Stimulated activated naive B cell treated with anti-CD40 and anti-IgM and Interleukin-4, amounts not matched to agents 10 μg/mL and 1 μg/mL and 100 μg/mL, for 72 hours (primary cell): ENCODE measurements at regions not wholly inside any gene's neighbourhood (a gene's known extent, or its start where the extent isn't known, plus 50 kb on each side); places are given as distances from the start of the nearest gene placed in this dataset.

Experiments used
- ATAC-seq, 2 donors: fragments of 150-1000 bp; cut with Tn5 transposase; replicated peaks; 2 replicates each; pipeline ENCODE4 v1.10.0; 2021; ENCODE audit warnings: moderate library complexity in 1 of 2
- DNase-seq: peaks from one replicate; pipeline ENCODE4 v3.0.0; 2021
- H3K27ac Mint-ChIP-seq: one replicate; pipeline ENCODE4 v1.8.0; 2022; ENCODE audit warnings: mild to moderate bottlenecking, mixed read lengths
- H3K27me3 Mint-ChIP-seq, 2 donors: one replicate each; pipeline ENCODE4 v1.8.0; 2022; ENCODE audit warnings: mixed read lengths in 2 of 2
- H3K36me3 Mint-ChIP-seq, 2 donors: one replicate each; pipeline ENCODE4 v1.8.0; 2022; ENCODE audit warnings: mixed read lengths in 2 of 2, mild to moderate bottlenecking in 1 of 2
- H3K4me1 Mint-ChIP-seq, 2 donors: one replicate each; pipeline ENCODE4 v1.8.0; 2022; ENCODE audit warnings: mixed read lengths in 2 of 2, mild to moderate bottlenecking in 1 of 2
- H3K4me3 Mint-ChIP-seq, 2 donors: one replicate each; pipeline ENCODE4 v1.8.0; 2022; ENCODE audit warnings: mild to moderate bottlenecking in 2 of 2, mixed read lengths in 2 of 2, moderate library complexity in 1 of 2
- H3K9me3 Mint-ChIP-seq, 2 donors: one replicate each; pipeline ENCODE4 v1.8.0; 2022; ENCODE audit warnings: mixed read lengths in 2 of 2, mild to moderate bottlenecking in 1 of 2

- no peaks in the 10 kb centered on the region for H3K27me3 Mint-ChIP-seq
- H3K36me3 Mint-ChIP-seq = no peaks in the 10 kb centered on the region
- no peak for ATAC-seq
Measured at GRCh38 chr14:94935706-94936300, 165.9 kb upstream of the GSC start.

GRCh38 chr14:94934276-94934810 lies 164.4 kb upstream of the GSC start:
- Mint-ChIP-seq H3K27ac (no peak overlapping the region), H3K27me3 (no peaks in the 10 kb centered on the region), H3K4me1 (no peaks in the 10 kb centered on the region), H3K36me3 (no peaks in the 10 kb centered on the region), H3K4me3 (no peak overlapping the region), H3K9me3 (no peaks in the 10 kb centered on the region)
- ATAC-seq (no peak), DNase-seq (no peak)

More at GRCh38 chr14:94935706-94936300, 165.9 kb upstream of the GSC start:
- no peak for DNase-seq
- no peak overlapping the region for H3K4me3 Mint-ChIP-seq
- H3K27ac Mint-ChIP-seq = no peak overlapping the region
- H3K9me3 Mint-ChIP-seq = no peaks in the 10 kb centered on the region
- no peaks in the 10 kb centered on the region for H3K4me1 Mint-ChIP-seq

- H3K36me3 Mint-ChIP-seq = no peaks in the 10 kb centered on the region
- no peaks in the 10 kb centered on the region for H3K9me3 Mint-ChIP-seq
- H3K27ac Mint-ChIP-seq = no peak overlapping the region
- ATAC-seq = no peak
- H3K27me3 Mint-ChIP-seq = no peaks in the 10 kb centered on the region
- no peak overlapping the region for H3K4me3 Mint-ChIP-seq
- DNase-seq = no peak
- H3K4me1 Mint-ChIP-seq = no peaks in the 10 kb centered on the region
Measured at GRCh38 chr14:94933486-94933885, 163.6 kb upstream of the GSC start.

- H3K27me3 Mint-ChIP-seq = no peaks in the 10 kb centered on the region
- H3K36me3 Mint-ChIP-seq = no peaks in the 10 kb centered on the region
- no peak overlapping the region for H3K4me3 Mint-ChIP-seq
- no peaks in the 10 kb centered on the region for H3K9me3 Mint-ChIP-seq
- no peak for ATAC-seq
- DNase-seq = no peak
- H3K4me1 Mint-ChIP-seq = no peaks in the 10 kb centered on the region
- H3K27ac Mint-ChIP-seq = no peak overlapping the region
Measured at GRCh38 chr14:94932589-94932988, 162.7 kb upstream of the GSC start.

GRCh38 chr14:94930690-94931089 lies 160.8 kb upstream of the GSC start:
- Mint-ChIP-seq H3K27me3 (no peaks in the 10 kb centered on the region), H3K27ac (no peak overlapping the region), H3K9me3 (peaks cover 0 to 3% of the 10 kb centered on the region in 2 donors), H3K36me3 (no peaks in the 10 kb centered on the region), H3K4me3 (no peak overlapping the region), H3K4me1 (no peaks in the 10 kb centered on the region)
- no peak for ATAC-seq
- DNase-seq = no peak

- peaks cover 0 to 4% of the 10 kb centered on the region in 2 donors for H3K9me3 Mint-ChIP-seq
- no peaks in the 10 kb centered on the region for H3K4me1 Mint-ChIP-seq
- H3K36me3 Mint-ChIP-seq = no peaks in the 10 kb centered on the region
- DNase-seq (no peak), ATAC-seq (no peak)
- H3K27ac Mint-ChIP-seq = no peak overlapping the region
- no peaks in the 10 kb centered on the region for H3K27me3 Mint-ChIP-seq
- H3K4me3 Mint-ChIP-seq = no peak overlapping the region
Measured at GRCh38 chr14:94929354-94929753, 159.4 kb upstream of the GSC start.

GRCh38 chr14:94926176-94926575 lies 156.3 kb upstream of the GSC start:
- Mint-ChIP-seq H3K4me1 (no peaks in the 10 kb centered on the region), H3K27ac (no peak overlapping the region), H3K4me3 (no peak overlapping the region), H3K36me3 (no peaks in the 10 kb centered on the region), H3K27me3 (peaks cover 6 to 10% of the 10 kb centered on the region in 2 donors), H3K9me3 (peaks cover 0 to 6% of the 10 kb centered on the region in 2 donors)
- DNase-seq (no peak), ATAC-seq (no peak)

GRCh38 chr14:94925416-94926173 lies 155.7 kb upstream of the GSC start:
- DNase-seq (no peak), ATAC-seq (no peak)
- Mint-ChIP-seq H3K9me3 (peaks cover 0 to 6% of the 10 kb centered on the region in 2 donors), H3K4me1 (no peaks in the 10 kb centered on the region), H3K27ac (no peak overlapping the region), H3K4me3 (no peak overlapping the region), H3K36me3 (no peaks in the 10 kb centered on the region), H3K27me3 (peaks cover 6 to 10% of the 10 kb centered on the region in 2 donors)

GRCh38 chr14:94924189-94924588 lies 154.3 kb upstream of the GSC start:
- ATAC-seq = no peak
- DNase-seq = no peak

GRCh38 chr14:94923786-94924185 lies 153.9 kb upstream of the GSC start:
- Mint-ChIP-seq H3K4me1 (no peaks in the 10 kb centered on the region), H3K36me3 (no peaks in the 10 kb centered on the region), H3K4me3 (no peak overlapping the region), H3K9me3 (peaks cover 0 to 6% of the 10 kb centered on the region in 2 donors), H3K27me3 (peaks cover 16 to 18% of the 10 kb centered on the region in 2 donors), H3K27ac (no peak overlapping the region)
- DNase-seq (no peak), ATAC-seq (no peak)

More at GRCh38 chr14:94924189-94924588, 154.3 kb upstream of the GSC start:
- no peaks in the 10 kb centered on the region for H3K36me3 Mint-ChIP-seq
- H3K27ac Mint-ChIP-seq = no peak overlapping the region
- peaks cover 0 to 6% of the 10 kb centered on the region in 2 donors for H3K9me3 Mint-ChIP-seq
- peaks cover 12 to 14% of the 10 kb centered on the region in 2 donors for H3K27me3 Mint-ChIP-seq
- no peak overlapping the region for H3K4me3 Mint-ChIP-seq
- H3K4me1 Mint-ChIP-seq = no peaks in the 10 kb centered on the region

GRCh38 chr14:94922595-94923239 lies 152.8 kb upstream of the GSC start:
- H3K27ac Mint-ChIP-seq = no peak overlapping the region
- H3K4me3 Mint-ChIP-seq = no peak overlapping the region
- no peaks in the 10 kb centered on the region for H3K36me3 Mint-ChIP-seq
- peaks cover 0 to 6% of the 10 kb centered on the region in 2 donors for H3K9me3 Mint-ChIP-seq
- H3K27me3 Mint-ChIP-seq = peaks cover 22 to 25% of the 10 kb centered on the region in 2 donors
- no peaks in the 10 kb centered on the region for H3K4me1 Mint-ChIP-seq
- ATAC-seq = no peak
- DNase-seq = no peak

- peaks cover 0 to 6% of the 10 kb centered on the region in 2 donors for H3K9me3 Mint-ChIP-seq
- ATAC-seq (no peak), DNase-seq (no peak)
- no peak overlapping the region for H3K4me3 Mint-ChIP-seq
- H3K27ac Mint-ChIP-seq = no peak overlapping the region
- no peaks in the 10 kb centered on the region for H3K36me3 Mint-ChIP-seq
- peaks cover 23 to 25% of the 10 kb centered on the region in 2 donors for H3K27me3 Mint-ChIP-seq
- H3K4me1 Mint-ChIP-seq = no peaks in the 10 kb centered on the region
Measured at GRCh38 chr14:94921882-94922585, 152.1 kb upstream of the GSC start.

- H3K36me3 Mint-ChIP-seq = no peaks in the 10 kb centered on the region
- DNase-seq (no peak), ATAC-seq (no peak)
- peaks cover 0 to 6% of the 10 kb centered on the region in 2 donors for H3K9me3 Mint-ChIP-seq
- H3K27ac Mint-ChIP-seq = no peak overlapping the region
- H3K4me1 Mint-ChIP-seq = no peaks in the 10 kb centered on the region
- peaks cover 25 to 26% of the 10 kb centered on the region in 2 donors for H3K27me3 Mint-ChIP-seq
- H3K4me3 Mint-ChIP-seq = no peak overlapping the region
Measured at GRCh38 chr14:94921456-94921855, 151.5 kb upstream of the GSC start.

GRCh38 chr14:94919896-94920295 lies 150.0 kb upstream of the GSC start:
- Mint-ChIP-seq H3K4me3 (no peak overlapping the region), H3K27me3 (peaks cover 25 to 26% of the 10 kb centered on the region in 2 donors), H3K36me3 (no peaks in the 10 kb centered on the region), H3K9me3 (peaks cover 0 to 2% of the 10 kb centered on the region in 2 donors), H3K4me1 (no peaks in the 10 kb centered on the region), H3K27ac (no peak overlapping the region)
- ATAC-seq (no peak), DNase-seq (no peak)
